HFF-Myc (cell line): ENCODE measurements at regions not wholly inside any gene's neighbourhood (a gene's known extent, or its start where the extent isn't known, plus 50 kb on each side); places are given as distances from the start of the nearest gene placed in this dataset.
"Not testable (repeated sequence)": the region's sequence is repeated elsewhere in the genome, so short reads cannot be mapped to it uniquely, and the experiment has no call there.

Experiments
- DNase-seq: peaks from one replicate; pipeline ENCODE4 v3.0.0-alpha.2; 2011; ENCODE audit warnings: low read depth; ENCODE audit errors: extremely low read depth
- H3K4me3 ChIP-seq: replicated peaks from 2 replicates; pipeline ENCODE4 v1.5.1; 2011; ENCODE audit warnings: low read depth, mild to moderate bottlenecking, control low read depth, low read length
- CTCF ChIP-seq: IDR thresholded peaks from 2 replicates; pipeline ENCODE4 v1.5.1; 2012; ENCODE audit warnings: mild to moderate bottlenecking, low read depth, low read length, control low read depth; ENCODE audit errors: missing control alignments

GRCh38 chr15:77897896-77898406, 179.6 kb downstream of the TBC1D2B start:
- DNase-seq: no peak
- TF ChIP-seq CTCF: no peak
- H3K4me3 ChIP-seq: no peak overlapping the region

GRCh38 chr15:77897113-77897895, 180.2 kb downstream of the TBC1D2B start:
- DNase-seq, H3K4me3 ChIP-seq: not testable (repeated sequence)

- not testable (repeated sequence) for DNase-seq, H3K4me3 ChIP-seq
These were observed 181.1 kb downstream of the TBC1D2B start for GRCh38 chr15:77896147-77897112.

- no peak for TF ChIP-seq CTCF
- no peak overlapping the region for H3K4me3 ChIP-seq
These were observed 181.8 kb downstream of the TBC1D2B start for GRCh38 chr15:77895742-77896141.

GRCh38 chr15:77895145-77895544, 182.4 kb downstream of the TBC1D2B start:
- H3K4me3 ChIP-seq, DNase-seq: not testable (repeated sequence)

More at GRCh38 chr15:77895742-77896141, 181.8 kb downstream of the TBC1D2B start:
- no peak for DNase-seq

- not testable (repeated sequence) for DNase-seq, H3K4me3 ChIP-seq
These were observed 183.6 kb downstream of the TBC1D2B start for GRCh38 chr15:77893671-77894640.

GRCh38 chr15:77893246-77893645, 184.3 kb downstream of the TBC1D2B start:
- H3K4me3 ChIP-seq, DNase-seq: not testable (repeated sequence)

GRCh38 chr15:77892335-77892734, 185.2 kb downstream of the TBC1D2B start:
- no peak overlapping the region for H3K4me3 ChIP-seq
- no peak for DNase-seq
- no peak for TF ChIP-seq CTCF

GRCh38 chr15:77891862-77892261, 185.6 kb downstream of the TBC1D2B start:
- not testable (repeated sequence) for H3K4me3 ChIP-seq, DNase-seq

- not testable (repeated sequence) for H3K4me3 ChIP-seq, DNase-seq
These were observed 186.4 kb downstream of the TBC1D2B start for GRCh38 chr15:77890911-77891801.

- not testable (repeated sequence) for DNase-seq, H3K4me3 ChIP-seq
These were observed 187.4 kb downstream of the TBC1D2B start for GRCh38 chr15:77889828-77890725.
